Calu3 (cell line): ENCODE measurements at regions not wholly inside any gene's neighbourhood (a gene's known extent, or its start where the extent isn't known, plus 50 kb on each side); places are given as distances from the start of the nearest gene placed in this dataset.

Experiments used
- BruUV-seq: library from RNA; stranded (reverse); fragments of 400-500 nt; replicated peaks from 2 replicates; lab custom pipeline; 2021; lab: Mats Ljungman, UMichigan
- CTCF ChIA-PET: fragments of 300-600 bp; sonication (Branson Sonifier 250); formaldehyde crosslinking; loops from one replicate; lab custom pipeline; 2022; ENCODE audit warnings: antibody characterized with exemption; lab: Charles Lee
- DNase-seq: peaks from one replicate; pipeline ENCODE4 v3.0.0; 2022
- H3K27ac Mint-ChIP-seq: one replicate; pipeline ENCODE4 v1.8.0; 2022; ENCODE audit warnings: mixed read lengths; ENCODE audit not compliant: unreplicated experiment
- H3K27me3 Mint-ChIP-seq: one replicate; pipeline ENCODE4 v1.8.0; 2022; ENCODE audit warnings: mixed read lengths; ENCODE audit not compliant: unreplicated experiment
- H3K36me3 Mint-ChIP-seq: one replicate; pipeline ENCODE4 v1.8.0; 2022; ENCODE audit warnings: mild to moderate bottlenecking, moderate library complexity, mixed read lengths; ENCODE audit not compliant: insufficient read depth, unreplicated experiment
- H3K4me1 Mint-ChIP-seq: one replicate; pipeline ENCODE4 v1.8.0; 2022; ENCODE audit warnings: mild to moderate bottlenecking, low read depth, mixed read lengths; ENCODE audit not compliant: unreplicated experiment
- H3K4me3 Mint-ChIP-seq: one replicate; pipeline ENCODE4 v1.8.0; 2022; ENCODE audit warnings: mild to moderate bottlenecking, low read depth, moderate library complexity, mixed read lengths; ENCODE audit not compliant: unreplicated experiment
- H3K9me3 Mint-ChIP-seq: one replicate; pipeline ENCODE4 v1.8.0; 2022; ENCODE audit warnings: low read depth, mixed read lengths; ENCODE audit not compliant: unreplicated experiment
- intact Hi-C: fragments of 100-400 bp; cut with micrococcal nuclease; formaldehyde crosslinking; loops from one replicate; pipeline ENCODE4 v1.10.0; 2022; ENCODE audit not compliant: unreplicated experiment
- TF ChIP-seq, protein P1 (sequence below): fragments of 200-600 bp; IDR thresholded peaks from one replicate; pipeline ENCODE4 v1.8.0; 2022; ENCODE audit warnings: antibody characterized with exemption; ENCODE audit not compliant: unreplicated experiment

- CTCF ChIA-PET, result no interaction called here
- intact Hi-C loops, result no loop called here
- H3K36me3 Mint-ChIP-seq, result peaks cover 5% of the 10 kb centered on the region
- peaks cover 100% of the 10 kb centered on the region for H3K27me3 Mint-ChIP-seq
- no peak overlapping the region for H3K27ac Mint-ChIP-seq
- BruUV-seq, result no TSS peak
- H3K4me3 Mint-ChIP-seq, result no peak overlapping the region
- no peaks in the 10 kb centered on the region for H3K9me3 Mint-ChIP-seq
- no peaks in the 10 kb centered on the region for H3K4me1 Mint-ChIP-seq
- TF ChIP-seq, protein P1, sequence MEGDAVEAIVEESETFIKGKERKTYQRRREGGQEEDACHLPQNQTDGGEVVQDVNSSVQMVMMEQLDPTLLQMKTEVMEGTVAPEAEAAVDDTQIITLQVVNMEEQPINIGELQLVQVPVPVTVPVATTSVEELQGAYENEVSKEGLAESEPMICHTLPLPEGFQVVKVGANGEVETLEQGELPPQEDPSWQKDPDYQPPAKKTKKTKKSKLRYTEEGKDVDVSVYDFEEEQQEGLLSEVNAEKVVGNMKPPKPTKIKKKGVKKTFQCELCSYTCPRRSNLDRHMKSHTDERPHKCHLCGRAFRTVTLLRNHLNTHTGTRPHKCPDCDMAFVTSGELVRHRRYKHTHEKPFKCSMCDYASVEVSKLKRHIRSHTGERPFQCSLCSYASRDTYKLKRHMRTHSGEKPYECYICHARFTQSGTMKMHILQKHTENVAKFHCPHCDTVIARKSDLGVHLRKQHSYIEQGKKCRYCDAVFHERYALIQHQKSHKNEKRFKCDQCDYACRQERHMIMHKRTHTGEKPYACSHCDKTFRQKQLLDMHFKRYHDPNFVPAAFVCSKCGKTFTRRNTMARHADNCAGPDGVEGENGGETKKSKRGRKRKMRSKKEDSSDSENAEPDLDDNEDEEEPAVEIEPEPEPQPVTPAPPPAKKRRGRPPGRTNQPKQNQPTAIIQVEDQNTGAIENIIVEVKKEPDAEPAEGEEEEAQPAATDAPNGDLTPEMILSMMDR, result no peak
- no peak for DNase-seq
These were observed 147.0 kb downstream of the ENGASE start for GRCh38 chr17:79221597-79221996.

- intact Hi-C loops, result no loop called here
- peaks cover 100% of the 10 kb centered on the region for H3K27me3 Mint-ChIP-seq
- H3K4me3 Mint-ChIP-seq, result no peak overlapping the region
- H3K9me3 Mint-ChIP-seq, result no peaks in the 10 kb centered on the region
- no peaks in the 10 kb centered on the region for H3K4me1 Mint-ChIP-seq
- CTCF ChIA-PET, result no interaction called here
- TF ChIP-seq, protein P1, result no peak
- H3K27ac Mint-ChIP-seq, result no peak overlapping the region
- DNase-seq, result no peak
- peaks cover 5% of the 10 kb centered on the region for H3K36me3 Mint-ChIP-seq
- no TSS peak for BruUV-seq
These were observed 146.2 kb downstream of the ENGASE start for GRCh38 chr17:79220713-79221291.

DNA sequence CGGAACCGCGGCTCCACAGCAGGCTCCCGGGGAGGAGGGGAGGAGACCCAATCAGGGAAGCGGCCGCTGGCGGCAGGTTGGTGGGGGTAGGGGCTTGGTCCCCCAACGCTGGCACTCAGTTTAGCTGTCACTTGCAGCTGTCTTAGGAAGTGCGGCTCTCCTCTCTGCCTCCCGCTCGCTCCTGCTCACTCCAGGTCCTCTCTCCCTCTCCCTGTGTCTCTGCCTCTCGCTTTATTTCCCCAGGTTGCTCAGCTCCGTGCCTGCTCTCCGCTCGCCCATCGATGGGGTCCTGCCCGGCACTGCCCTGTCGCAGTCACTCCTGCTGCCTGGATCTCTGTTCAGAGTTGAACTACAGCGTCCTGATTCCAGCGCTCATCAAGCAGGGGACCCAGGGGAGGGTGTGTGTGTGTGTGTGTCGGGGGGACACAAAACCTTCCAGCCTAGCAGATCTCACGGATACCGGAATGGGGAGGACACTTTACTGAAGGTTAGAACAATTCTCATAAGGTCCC lies 145.6 kb downstream of the ENGASE start:
- peaks cover 5% of the 10 kb centered on the region for H3K36me3 Mint-ChIP-seq
- no peak overlapping the region for H3K27ac Mint-ChIP-seq
- no TSS peak for BruUV-seq
- DNase-seq, result no peak
- intact Hi-C loops, result no loop called here
- H3K27me3 Mint-ChIP-seq, result peaks cover 100% of the 10 kb centered on the region
- no peaks in the 10 kb centered on the region for H3K9me3 Mint-ChIP-seq
- CTCF ChIA-PET, result no interaction called here
- TF ChIP-seq, protein P1, result no peak
- H3K4me1 Mint-ChIP-seq, result no peaks in the 10 kb centered on the region
- H3K4me3 Mint-ChIP-seq, result no peak overlapping the region

DNA sequence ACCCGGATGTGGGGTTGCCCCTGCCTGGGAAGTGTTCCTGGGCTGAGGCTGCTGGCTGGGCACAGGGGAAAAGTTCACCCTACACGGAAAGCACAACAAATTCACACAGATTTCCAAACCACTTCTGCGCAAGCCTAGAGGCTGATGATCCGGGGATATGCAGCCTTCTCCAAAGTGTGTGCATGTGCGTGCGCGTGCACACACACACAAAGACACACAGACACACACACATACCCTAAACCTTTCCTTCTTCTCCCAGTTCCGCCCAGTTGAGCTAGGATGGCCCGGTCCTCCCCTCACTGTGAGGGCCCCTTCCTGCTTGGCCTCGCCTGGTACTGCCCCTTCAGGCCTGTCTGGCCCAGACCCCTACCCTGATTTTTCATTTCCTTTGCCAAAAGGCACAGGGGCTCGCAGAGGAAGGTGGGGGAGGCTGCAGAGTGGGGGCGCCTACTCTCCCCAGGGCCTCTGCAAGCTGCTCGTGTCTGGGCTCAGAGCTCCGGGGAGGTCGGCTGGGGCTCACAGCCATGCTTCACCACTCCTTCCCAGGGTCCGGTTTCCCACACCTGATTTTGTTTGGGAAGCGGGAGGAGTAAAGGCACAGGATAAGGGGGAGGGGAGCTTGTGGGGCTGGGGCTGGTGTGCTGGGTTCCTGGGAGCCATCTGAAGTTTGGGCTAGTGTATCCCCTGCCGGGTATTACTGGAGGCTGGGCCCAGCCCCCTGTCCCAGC lies 144.7 kb downstream of the ENGASE start:
- no TSS peak for BruUV-seq
- peaks cover 5% of the 10 kb centered on the region for H3K36me3 Mint-ChIP-seq
- no peak overlapping the region for H3K4me3 Mint-ChIP-seq
- no peak for DNase-seq
- intact Hi-C loops, result no loop called here
- H3K4me1 Mint-ChIP-seq, result no peaks in the 10 kb centered on the region
- no peak overlapping the region for H3K27ac Mint-ChIP-seq
- no peaks in the 10 kb centered on the region for H3K9me3 Mint-ChIP-seq
- TF ChIP-seq, protein P1, result no peak
- CTCF ChIA-PET, result no interaction called here
- peaks cover 100% of the 10 kb centered on the region for H3K27me3 Mint-ChIP-seq
